Right lobe of liver (tissue), 6 donors: ENCODE measurements at regions not wholly inside any gene's neighbourhood (a gene's known extent, or its start where the extent isn't known, plus 50 kb on each side); places are given as distances from the start of the nearest gene placed in this dataset.

Experiments used
- ATAC-seq, 4 donors: fragments of 200-7000 bp; cut with Tn5 transposase; one replicate each; pipeline ENCODE4 v1.9.1; 2020; ENCODE audit warnings: mild to moderate bottlenecking in 4 of 4, moderate library complexity in 4 of 4
- DNase-seq, 3 donors: peaks; one replicate each; pipeline ENCODE4 v3.0.0-alpha.2; 2020
- H3K27ac ChIP-seq, 3 donors: fragments of 200-600 bp; one replicate each; pipeline ENCODE4 v1.8.0; 2022
- H3K27me3 ChIP-seq, 2 donors: fragments of 200-600 bp; one replicate each; pipeline ENCODE4 v1.8.0; 2022
- H3K36me3 ChIP-seq, 4 donors: fragments of 200-600 bp; sonication (generic) in 1 of 4; one replicate each; pipeline versions ENCODE4 v1.5.1 to v1.8.0; 2017 to 2022; ENCODE audit warnings: control low read depth in 1 of 4
- H3K4me1 ChIP-seq, 4 donors: fragments of 200-600 bp; sonication (generic) in 1 of 4; one replicate each; pipeline versions ENCODE4 v1.5.1 to v1.8.0; 2017 to 2022; ENCODE audit warnings: control low read depth in 1 of 4
- H3K4me3 ChIP-seq, 3 donors: fragments of 200-600 bp; one replicate each; pipeline ENCODE4 v1.8.0; 2022
- H3K9me3 ChIP-seq, 4 donors: fragments of 200-600 bp; sonication (generic) in 1 of 4; one replicate each; pipeline versions ENCODE4 v1.5.1 to v1.8.0; 2017 to 2022; ENCODE audit warnings: control low read depth in 1 of 4
- POLR2A ChIP-seq: fragments of 450-650 bp; IDR thresholded peaks from one replicate; pipeline ENCODE4 v1.6.1; 2017; ENCODE audit warnings: antibody characterized with exemption, mild to moderate bottlenecking
- WGBS: methylation state at CpG from one replicate; pipeline ENCODE4 v1.1.6; 2018; ENCODE audit warnings: low coverage, low lambda C conversion rate; ENCODE audit not compliant: insufficient coverage; ENCODE audit errors: missing lambda C conversion rate; 5-methylcytosine and 5-hydroxymethylcytosine counted together
- intact Hi-C, 2 donors: fragments of 100-400 bp; cut with DNase I; formaldehyde crosslinking; loops; one replicate each; pipeline versions ENCODE4 v1.11.2 to v1.14.1; 2022
- TF ChIP-seq, protein P1 (sequence below), 4 donors: fragments of 200-600 bp in 3 of 4; fragments of 450-650 bp in 1 of 4; IDR thresholded peaks; one replicate each; pipeline versions ENCODE4 v1.5.1 to v1.8.0; 2016 to 2022; ENCODE audit warnings: antibody characterized with exemption in 4 of 4, mild to moderate bottlenecking in 2 of 4
- donor health status: DM: no; HTN: yes; CAD: no.
- donor health status: DM: no; HTN: no; CAD: no.
- donor health status: DM: no; HTN: no; CAD: no.
- donor health status: DM: no; HTN: yes; CAD: no.
- donor health status: DM: no; HTN: yes; CAD: no.

DNA sequence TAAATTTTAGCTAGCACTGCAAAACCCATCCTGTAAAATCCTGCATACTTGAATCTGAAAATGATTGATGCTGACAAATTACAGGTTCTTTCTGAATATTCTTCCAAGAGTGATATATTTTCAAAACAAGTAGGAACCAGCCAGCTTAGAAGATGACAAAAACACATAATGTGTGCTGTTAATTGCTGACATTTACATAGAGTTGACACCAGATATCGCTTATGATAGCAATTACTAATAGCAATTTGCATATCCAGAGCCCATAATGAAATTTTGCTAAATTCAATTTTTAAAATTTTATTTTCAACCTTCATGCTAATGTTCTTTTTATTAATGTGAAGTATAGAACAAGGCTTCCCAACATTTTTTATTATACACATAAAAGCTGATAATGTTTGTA lies 284.5 kb downstream of the SEC23A start:
- Histone ChIP-seq H3K4me1 (no peaks in the 10 kb centered on the region), H3K36me3 (no peaks in the 10 kb centered on the region), H3K27ac (no peak overlapping the region), H3K4me3 (no peak overlapping the region), H3K9me3 (no peaks in the 10 kb centered on the region), H3K27me3 (no peaks in the 10 kb centered on the region)
- WGBS: 56% methylated on average over 1 of the region's 1 CpG
- no peak for DNase-seq
- TF ChIP-seq, protein P1, sequence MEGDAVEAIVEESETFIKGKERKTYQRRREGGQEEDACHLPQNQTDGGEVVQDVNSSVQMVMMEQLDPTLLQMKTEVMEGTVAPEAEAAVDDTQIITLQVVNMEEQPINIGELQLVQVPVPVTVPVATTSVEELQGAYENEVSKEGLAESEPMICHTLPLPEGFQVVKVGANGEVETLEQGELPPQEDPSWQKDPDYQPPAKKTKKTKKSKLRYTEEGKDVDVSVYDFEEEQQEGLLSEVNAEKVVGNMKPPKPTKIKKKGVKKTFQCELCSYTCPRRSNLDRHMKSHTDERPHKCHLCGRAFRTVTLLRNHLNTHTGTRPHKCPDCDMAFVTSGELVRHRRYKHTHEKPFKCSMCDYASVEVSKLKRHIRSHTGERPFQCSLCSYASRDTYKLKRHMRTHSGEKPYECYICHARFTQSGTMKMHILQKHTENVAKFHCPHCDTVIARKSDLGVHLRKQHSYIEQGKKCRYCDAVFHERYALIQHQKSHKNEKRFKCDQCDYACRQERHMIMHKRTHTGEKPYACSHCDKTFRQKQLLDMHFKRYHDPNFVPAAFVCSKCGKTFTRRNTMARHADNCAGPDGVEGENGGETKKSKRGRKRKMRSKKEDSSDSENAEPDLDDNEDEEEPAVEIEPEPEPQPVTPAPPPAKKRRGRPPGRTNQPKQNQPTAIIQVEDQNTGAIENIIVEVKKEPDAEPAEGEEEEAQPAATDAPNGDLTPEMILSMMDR (IDR thresholded peaks at IDR 0.05): no peak
- TF ChIP-seq POLR2A: no peak
- intact Hi-C loops: no loop called here
- no peak for ATAC-seq

GRCh38 chr14:38808734-38809455 lies 294.1 kb downstream of the SEC23A start:
- H3K27ac ChIP-seq: no peak overlapping the region
- no peak for ATAC-seq

DNA sequence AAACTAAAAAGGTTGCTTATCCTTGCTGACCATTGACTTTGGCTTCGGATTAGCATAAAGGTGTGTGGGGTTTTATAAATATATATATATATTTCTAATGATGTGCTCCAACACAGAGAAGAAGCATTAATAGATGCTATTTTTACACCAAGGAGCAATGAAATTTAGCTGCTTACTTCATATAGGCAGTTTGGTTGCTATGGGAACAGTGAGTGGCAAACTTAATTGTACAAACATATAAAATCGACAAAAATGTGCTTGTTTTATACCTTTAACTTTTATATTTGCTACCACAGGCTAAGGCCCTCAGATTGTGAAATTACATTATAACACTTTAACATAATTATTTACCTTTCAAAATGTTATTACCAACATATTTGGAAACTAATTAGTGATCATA lies 303.4 kb downstream of the SEC23A start:
- Histone ChIP-seq H3K36me3 (no peaks in the 10 kb centered on the region), H3K4me1 (no peaks in the 10 kb centered on the region), H3K4me3 (no peak overlapping the region), H3K27me3 (no peaks in the 10 kb centered on the region), H3K27ac (no peak overlapping the region), H3K9me3 (no peaks in the 10 kb centered on the region)
- intact Hi-C loops: no loop called here
- 54% methylated on average over 2 of the region's 2 CpGs for WGBS
- no peak for ATAC-seq
- TF ChIP-seq, protein P1 (IDR thresholded peaks at IDR 0.05): no peak
- no peak for TF ChIP-seq POLR2A
- no peak for DNase-seq

More at GRCh38 chr14:38808734-38809455, 294.1 kb downstream of the SEC23A start:
- no peaks in the 10 kb centered on the region for H3K9me3 ChIP-seq
- no peak for DNase-seq
- H3K4me1 ChIP-seq: no peaks in the 10 kb centered on the region
- no peaks in the 10 kb centered on the region for H3K36me3 ChIP-seq
- no peak overlapping the region for H3K4me3 ChIP-seq
- intact Hi-C loops: no loop called here
- TF ChIP-seq, protein P1 (IDR thresholded peaks at IDR 0.05): no peak
- TF ChIP-seq POLR2A: no peak
- H3K27me3 ChIP-seq: no peaks in the 10 kb centered on the region
- whole genome bisulfite sequencing: 67% methylated on average over 6 of the region's 7 CpGs

DNA sequence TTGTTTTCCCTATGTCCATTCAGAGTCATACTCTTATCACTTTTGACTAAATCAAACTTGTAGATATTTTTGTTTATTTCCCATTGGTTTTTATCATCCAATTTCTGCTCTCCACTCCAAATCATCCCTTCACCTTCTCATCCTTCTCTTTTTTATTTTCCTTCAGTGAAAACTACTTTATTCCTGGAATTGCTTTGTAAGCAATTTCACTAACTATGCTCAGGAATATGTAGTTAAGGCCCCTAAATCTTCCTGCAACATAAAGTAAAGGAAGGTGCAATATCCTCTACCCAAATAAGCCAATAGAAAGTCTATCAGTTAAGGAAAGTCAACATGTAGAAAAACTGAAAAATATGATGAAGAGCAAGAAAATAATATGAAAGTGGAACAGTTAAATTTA lies 308.4 kb downstream of the SEC23A start:
- H3K27me3 ChIP-seq: no peaks in the 10 kb centered on the region
- intact Hi-C loops: no loop called here
- ATAC-seq (no peak), DNase-seq (no peak)
- H3K36me3 ChIP-seq: no peaks in the 10 kb centered on the region
- H3K4me3 ChIP-seq: no peak overlapping the region
- H3K9me3 ChIP-seq: no peaks in the 10 kb centered on the region
- H3K27ac ChIP-seq: no peak overlapping the region
- H3K4me1 ChIP-seq: no peaks in the 10 kb centered on the region
- no peak for TF ChIP-seq POLR2A

DNA sequence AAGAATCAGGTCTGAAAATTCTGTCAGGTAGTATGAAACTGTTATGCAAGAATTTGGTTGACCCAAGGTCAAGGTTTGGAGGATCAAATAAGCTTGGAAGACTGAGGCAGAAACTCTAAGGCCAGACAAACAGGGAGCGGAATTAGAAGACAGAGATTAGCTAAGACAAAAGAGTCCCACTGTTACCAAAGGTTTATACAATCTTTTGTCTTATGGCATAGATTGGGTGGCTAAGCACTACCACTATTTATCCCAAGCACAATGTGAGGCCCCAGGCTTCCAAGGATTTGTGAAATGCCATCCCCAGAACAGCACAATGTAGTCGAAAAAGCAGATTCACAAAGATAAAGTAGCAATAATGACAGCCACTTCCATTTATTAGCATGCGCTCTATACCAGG lies 311.2 kb downstream of the SEC23A start:
- intact Hi-C loops: no loop called here
- H3K4me1 ChIP-seq: no peaks in the 10 kb centered on the region
- ATAC-seq (no peak), DNase-seq (no peak)
- no peaks in the 10 kb centered on the region for H3K9me3 ChIP-seq
- no peak overlapping the region for H3K27ac ChIP-seq
- H3K27me3 ChIP-seq: no peaks in the 10 kb centered on the region
- 74% methylated on average over 3 of the region's 3 CpGs for WGBS
- H3K36me3 ChIP-seq: no peaks in the 10 kb centered on the region
- TF ChIP-seq, protein P1 (IDR thresholded peaks at IDR 0.05): no peak
- TF ChIP-seq POLR2A: no peak
- H3K4me3 ChIP-seq: no peak overlapping the region
